ENCODE measurements at regions not wholly inside any gene's neighbourhood (a gene's known extent, or its start where the extent isn't known, plus 50 kb on each side); places are given as distances from the start of the nearest gene placed in this dataset.

GRCh38 chr14:51321036-51321435 is 81.0 kb downstream of the TMX1 start:
- H3K4me3 ChIP-seq (ENCODE audit: low read depth, low read length) = no peak overlapping the region
- no peak for DNase-seq (ENCODE audit: low read depth)
- no peak for TF ChIP-seq CTCF (IDR thresholded peaks at IDR 0.05; ENCODE audit: control insufficient read depth, extremely low read depth, insufficient read depth)

DNA sequence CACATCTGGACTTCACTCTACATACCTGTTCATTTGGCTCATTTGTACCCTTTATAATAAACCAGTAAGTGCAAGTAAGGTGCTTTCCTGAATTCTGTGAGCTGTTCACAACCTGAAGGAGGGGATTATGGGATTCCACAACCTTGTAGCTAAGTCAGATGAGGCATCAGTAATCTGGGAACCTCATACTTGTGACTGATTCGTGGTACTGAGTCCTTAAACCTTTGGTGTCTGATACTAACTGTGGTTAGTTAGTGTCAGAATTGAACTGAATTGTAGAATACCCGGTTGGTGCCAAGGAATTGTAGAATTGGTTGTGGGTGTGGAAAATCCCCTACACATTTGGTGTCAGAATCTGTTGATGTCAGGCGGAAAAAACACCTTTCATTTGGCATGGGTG is 83.4 kb downstream of the TMX1 start:
- DNase-seq (ENCODE audit: low read depth) = no peak
- TF ChIP-seq CTCF (IDR thresholded peaks at IDR 0.05; ENCODE audit: control insufficient read depth, extremely low read depth, insufficient read depth) = no peak
- H3K4me3 ChIP-seq (ENCODE audit: low read depth, low read length) = no peak overlapping the region

DNA sequence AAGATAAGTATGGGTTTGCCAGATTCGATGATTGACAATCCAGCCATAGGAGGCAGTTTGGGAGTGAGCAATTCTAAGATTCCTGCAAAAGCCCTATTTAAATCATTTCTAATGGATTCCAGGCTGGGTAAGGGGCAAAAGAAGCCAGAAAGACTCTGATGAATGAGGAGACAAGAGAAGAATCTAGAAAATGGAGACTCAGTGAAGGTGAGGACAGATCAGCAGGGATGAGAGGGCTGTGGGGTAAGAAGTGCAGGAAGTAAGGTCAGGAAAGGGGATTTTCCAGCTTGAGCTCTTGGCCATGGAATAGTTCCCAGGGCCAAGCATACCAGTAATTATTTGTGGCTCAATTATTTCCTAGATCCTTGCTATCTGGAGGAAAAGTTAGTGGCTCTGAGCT is 87.3 kb downstream of the TMX1 start:
- DNase-seq (ENCODE audit: low read depth) = no peak
- TF ChIP-seq CTCF (IDR thresholded peaks at IDR 0.05; ENCODE audit: control insufficient read depth, extremely low read depth, insufficient read depth) = no peak
- no peak overlapping the region for H3K4me3 ChIP-seq (ENCODE audit: low read depth, low read length)

- no peak overlapping the region for H3K4me3 ChIP-seq (ENCODE audit: low read depth, low read length)
- TF ChIP-seq CTCF (IDR thresholded peaks at IDR 0.05; ENCODE audit: control insufficient read depth, extremely low read depth, insufficient read depth) = no peak
Observed at GRCh38 chr14:51328064-51328771, 88.2 kb downstream of the TMX1 start.

DNA sequence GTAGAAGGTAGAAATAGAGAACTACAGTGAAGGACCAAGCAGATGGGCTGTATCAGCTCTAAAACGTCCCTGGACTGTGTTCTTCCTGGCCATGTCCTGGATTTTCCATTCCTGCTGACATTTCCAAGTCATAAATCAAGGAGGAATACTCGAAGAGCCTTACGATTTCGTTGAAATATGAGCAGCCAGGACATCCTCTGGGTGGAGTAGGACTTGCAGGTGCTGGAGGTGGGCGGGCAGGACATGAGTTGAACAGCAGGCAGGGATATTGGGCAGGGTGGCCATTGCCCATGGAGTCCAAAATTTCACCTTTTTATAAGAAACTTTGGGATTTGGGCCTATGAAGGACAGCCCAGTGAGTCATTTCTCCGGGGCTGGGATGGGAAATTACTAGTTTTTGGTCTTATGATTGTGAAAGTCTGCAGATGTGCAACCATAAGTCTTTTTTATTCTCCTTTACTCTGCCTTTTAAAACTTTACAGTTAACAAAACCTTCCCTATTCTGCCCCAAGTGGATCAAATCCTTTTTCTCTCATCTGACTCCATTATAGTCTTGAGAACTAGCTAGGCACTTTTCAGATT is 88.8 kb downstream of the TMX1 start:
- H3K4me3 ChIP-seq (ENCODE audit: low read depth, low read length) = no peak overlapping the region
- DNase-seq (ENCODE audit: low read depth) = no peak
- TF ChIP-seq CTCF (IDR thresholded peaks at IDR 0.05; ENCODE audit: control insufficient read depth, extremely low read depth, insufficient read depth) = no peak

More at GRCh38 chr14:51328064-51328771, 88.2 kb downstream of the TMX1 start:
- no peak for DNase-seq (ENCODE audit: low read depth)

- no peak overlapping the region for H3K4me3 ChIP-seq (ENCODE audit: low read depth, low read length)
- no peak for DNase-seq (ENCODE audit: low read depth)
- no peak for TF ChIP-seq CTCF (IDR thresholded peaks at IDR 0.05; ENCODE audit: control insufficient read depth, extremely low read depth, insufficient read depth)
Observed at GRCh38 chr14:51331486-51332367, 91.7 kb downstream of the TMX1 start.
